SHP77 treated with DMSO at 0.1 percent for 48 hours (cell line): ENCODE measurements at regions not wholly inside any gene's neighbourhood (a gene's known extent, or its start where the extent isn't known, plus 50 kb on each side); places are given as distances from the start of the nearest gene placed in this dataset.

Experiments used
- DNase-seq: peaks from one replicate; lab custom pipeline; 2025; lab: John Stamatoyannopoulos, UW

DNA sequence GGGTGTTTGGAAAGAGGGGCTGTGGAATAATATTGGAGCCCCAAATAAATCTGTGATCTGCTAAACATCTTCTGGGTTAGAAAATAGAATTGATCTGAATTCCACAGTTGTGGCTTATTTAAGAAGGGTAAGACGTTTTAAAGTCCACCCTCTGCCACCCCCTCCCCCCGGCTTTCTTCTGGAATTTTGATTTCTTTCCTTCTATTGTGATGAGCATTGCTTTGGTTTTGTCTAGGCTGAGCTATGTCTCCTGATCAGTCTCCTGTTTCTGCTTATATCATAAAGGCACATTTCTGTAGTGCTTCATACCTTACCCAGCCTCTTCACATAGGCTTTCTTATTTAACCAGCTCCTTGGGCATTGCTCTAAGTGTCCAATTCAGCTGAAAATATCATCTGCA is 77.3 kb upstream of the SLC38A2 start:
- DNase-seq, result no peak

DNA sequence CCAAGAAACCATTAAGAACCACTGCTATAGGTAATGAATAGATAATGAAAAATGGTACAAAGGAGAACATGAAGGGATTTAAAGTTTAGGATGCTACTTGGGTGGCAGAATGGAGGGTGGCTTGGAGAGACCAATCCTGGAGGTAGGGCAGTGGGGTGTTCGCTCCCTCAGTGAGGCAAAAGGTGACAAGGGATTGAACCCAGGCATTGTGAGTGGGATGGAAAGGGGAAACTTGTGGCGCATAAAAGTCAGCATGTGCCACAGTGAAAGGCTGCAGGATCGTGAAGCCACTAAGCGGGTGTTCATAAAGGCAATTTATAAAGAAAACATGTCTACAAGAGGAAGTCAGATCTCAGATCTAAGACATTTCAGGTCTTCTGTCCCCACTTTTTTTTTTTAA is 76.7 kb upstream of the SLC38A2 start:
- no peak for DNase-seq

GRCh38 chr12:46446645-46447044 is 74.1 kb upstream of the SLC38A2 start:
- no peak for DNase-seq

- DNase-seq, result no peak
Measured at GRCh38 chr12:46445551-46446235, 73.1 kb upstream of the SLC38A2 start.

- DNase-seq, result no peak
Measured at GRCh38 chr12:46445093-46445492, 72.5 kb upstream of the SLC38A2 start.

DNA sequence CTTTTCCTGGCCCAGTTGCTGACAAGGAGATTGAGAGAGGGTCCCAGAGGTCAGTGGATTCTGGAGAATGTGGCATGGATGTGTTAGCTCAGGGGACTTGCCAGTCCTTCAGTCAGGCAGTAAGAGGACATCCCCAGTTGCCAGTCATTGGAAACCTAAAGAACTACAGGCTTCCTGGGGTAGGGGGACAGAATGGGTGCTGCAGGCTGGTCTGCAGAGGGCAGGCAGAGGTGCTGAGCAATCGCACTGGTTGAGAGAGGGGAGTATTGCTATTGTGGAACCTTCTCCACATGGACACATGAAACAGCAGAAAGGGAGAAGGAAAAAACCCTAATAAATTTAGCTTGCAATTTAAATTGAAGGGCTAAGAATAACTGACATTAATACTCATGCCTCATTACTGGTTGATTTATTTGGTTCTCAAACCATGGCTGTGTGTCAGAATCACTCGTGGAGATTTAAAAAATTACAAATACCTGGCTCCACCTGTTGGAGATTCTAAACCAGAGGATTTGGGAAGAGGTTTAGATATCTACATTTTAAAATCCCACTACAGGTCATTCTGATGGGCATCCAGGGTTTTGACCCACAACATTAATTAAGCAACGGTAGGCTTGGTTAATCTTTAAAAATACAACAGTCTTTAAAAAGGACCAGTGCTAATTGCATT is 71.2 kb upstream of the SLC38A2 start:
- no peak for DNase-seq

DNA sequence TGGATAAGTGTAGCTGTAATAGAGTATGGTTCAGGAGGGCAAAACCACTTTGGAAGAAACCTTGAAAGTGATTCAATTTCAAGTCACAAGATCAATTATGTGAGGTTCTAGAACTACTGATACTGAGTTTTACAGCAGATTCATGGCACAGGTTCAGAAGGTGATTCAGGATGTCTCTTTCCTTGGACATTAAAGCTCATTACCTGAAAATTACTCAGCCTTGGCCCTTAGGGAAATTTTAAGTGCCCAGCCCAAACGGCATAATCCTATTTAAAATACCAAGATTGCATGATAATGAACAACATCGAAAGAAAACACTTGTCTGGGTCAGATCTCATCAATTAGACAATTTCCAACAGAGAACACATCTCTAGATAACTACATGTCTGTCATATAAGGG is 70.2 kb upstream of the SLC38A2 start:
- no peak for DNase-seq

- no peak for DNase-seq
Measured at GRCh38 chr12:46442239-46442638, 69.7 kb upstream of the SLC38A2 start.

DNA sequence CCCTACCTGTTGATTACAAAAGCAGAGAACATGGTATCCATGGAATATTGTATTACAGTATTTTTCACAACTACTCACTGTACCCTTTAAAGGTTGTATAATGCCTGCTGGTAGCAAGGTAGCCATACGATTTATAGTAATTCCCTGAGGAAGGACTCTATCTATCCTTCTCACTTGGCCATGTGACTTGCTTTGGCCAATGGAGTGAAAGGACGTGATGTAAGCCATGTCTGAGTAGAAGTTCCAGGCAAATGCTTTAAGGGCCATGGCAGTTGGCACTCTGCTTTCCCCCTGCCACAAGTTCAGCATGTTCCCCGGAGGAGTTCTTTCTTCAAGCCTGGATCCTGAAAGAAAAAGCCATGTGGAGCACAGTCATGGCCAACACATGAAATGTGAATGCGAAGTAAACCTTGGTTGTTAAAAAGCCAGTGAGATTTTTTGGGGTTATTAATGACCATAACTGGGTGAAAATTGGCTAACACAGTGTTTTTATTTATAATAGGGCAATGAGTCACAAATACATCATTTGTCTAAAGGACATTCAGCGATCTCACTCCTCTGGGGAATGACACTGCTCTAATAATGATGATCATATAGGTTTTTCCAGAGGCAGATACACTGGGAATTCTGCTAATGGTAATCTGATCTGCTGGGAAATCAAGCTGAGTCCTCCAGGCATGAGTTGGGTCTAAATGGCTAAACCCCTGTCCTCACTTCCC is 67.4 kb upstream of the SLC38A2 start:
- DNase-seq, result no peak

DNA sequence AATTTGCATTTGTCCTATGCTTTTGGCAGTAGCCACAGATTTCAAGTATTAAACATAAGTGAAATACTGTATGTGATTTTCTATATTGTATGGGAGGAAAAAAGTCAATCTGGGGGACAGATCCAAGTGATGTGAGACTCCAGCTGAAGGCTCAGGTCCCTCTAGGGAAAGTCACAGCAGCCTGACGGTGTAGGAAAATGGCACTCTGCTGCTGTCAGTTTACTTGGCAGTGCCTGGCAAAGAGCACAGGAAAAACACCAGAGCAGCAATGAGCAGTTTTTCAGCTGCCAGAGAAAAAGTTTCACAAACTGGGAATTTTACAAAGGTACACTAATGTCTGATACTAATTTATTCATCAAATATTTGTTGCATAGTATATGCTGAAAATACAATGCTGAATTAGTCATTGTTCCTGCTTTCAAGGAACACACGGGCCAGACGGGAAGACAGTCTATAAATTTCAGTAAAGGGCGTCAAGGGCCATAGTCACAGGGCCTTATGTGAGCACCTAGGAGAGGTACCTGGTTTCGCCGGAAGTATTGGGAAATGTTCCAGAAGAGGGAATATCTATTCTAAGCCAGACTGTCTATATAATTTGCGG is 66.2 kb upstream of the SLC38A2 start:
- no peak for DNase-seq

GRCh38 chr12:46438256-46438655 is 65.7 kb upstream of the SLC38A2 start:
- DNase-seq, result no peak

DNA sequence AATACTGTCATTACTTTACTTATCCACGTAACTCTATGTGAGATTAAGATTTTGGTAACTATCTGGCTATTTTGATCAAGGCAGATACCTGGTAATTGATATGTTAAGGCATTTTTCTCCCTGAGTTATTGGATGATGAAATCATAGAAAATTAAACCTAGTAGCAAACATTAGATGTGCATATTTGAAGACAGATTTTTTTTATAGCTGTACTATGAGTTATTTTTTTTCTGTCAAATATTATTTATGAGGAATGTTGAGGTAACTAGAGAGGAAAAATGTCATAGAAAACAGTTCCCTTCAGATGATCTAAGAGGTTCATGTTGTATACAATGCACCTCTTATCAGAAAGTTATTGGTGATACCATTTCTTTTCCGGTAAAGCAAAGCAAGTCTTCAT is 64.9 kb upstream of the SLC38A2 start:
- DNase-seq, result no peak

DNA sequence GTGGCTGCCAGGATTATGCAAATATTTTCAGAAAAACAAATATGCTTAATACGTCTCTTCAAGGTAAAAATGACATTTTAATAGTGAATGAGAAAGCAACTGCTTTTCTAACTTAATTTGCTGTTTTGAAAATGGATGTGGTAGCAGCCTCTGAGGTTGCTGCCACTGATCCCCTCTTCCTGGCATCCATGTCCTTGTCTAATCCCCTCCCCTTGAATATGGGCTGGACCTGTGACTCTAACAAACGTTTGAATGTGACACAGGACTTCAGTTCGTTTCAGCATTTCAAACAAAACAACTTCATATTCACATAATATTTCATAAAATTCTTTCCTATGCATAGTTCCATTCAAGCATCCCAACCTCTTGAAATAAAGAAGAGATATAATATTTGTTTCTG is 64.2 kb upstream of the SLC38A2 start:
- no peak for DNase-seq

- DNase-seq, result no peak
Measured at GRCh38 chr12:46435625-46436024, 63.1 kb upstream of the SLC38A2 start.

GRCh38 chr12:46435029-46435428 is 62.5 kb upstream of the SLC38A2 start:
- no peak for DNase-seq

DNA sequence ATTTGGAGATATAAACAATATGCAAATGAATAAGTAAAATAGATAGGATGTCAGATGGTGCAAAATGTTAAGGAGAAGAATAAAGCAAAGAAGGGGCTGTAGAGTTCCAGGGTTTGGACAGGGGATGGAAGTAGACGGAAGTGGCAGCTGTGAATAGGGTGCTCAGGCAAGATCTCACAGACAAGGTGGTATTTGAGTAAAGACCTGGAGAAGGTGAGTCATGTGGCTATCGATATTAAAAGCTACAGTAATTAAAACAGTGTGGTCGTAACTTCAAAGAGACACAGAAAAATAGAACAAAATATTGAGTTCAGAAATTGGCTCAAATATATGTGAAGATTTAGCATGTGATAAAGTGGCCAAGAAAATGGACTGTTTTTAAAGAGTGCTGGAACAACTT is 61.3 kb upstream of the SLC38A2 start:
- DNase-seq, result no peak

GRCh38 chr12:46432325-46432724 is 59.8 kb upstream of the SLC38A2 start:
- DNase-seq, result no peak

DNA sequence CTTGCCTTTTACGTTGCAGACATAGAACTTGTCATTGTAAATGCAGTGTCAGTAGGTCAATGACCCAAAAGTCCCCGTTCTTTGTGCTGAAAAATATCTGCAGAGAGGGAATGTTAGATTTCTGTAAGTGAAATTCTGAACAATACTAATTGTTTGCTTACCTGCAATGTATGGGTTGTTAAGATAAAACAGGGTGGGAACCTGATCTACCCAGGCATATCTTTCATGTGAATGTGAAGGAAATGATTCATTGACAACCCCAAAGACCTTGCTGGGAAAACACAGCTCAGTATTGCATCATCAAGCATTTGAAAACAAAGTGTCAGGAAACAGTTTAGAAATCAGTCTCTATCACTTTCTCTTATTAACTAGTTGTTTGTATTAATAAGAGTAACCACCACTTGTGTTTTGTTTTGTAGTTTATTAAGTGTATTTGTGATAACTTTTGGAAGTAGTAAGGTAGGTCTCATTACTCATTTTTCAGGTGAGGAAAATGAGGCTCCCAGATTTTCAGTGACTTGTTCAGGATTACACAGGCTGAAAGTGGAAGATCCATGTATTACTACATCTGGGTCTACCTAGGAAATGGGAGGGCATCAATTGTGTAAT is 57.9 kb upstream of the SLC38A2 start:
- no peak for DNase-seq
